ENCODE measurements at regions not wholly inside any gene's neighbourhood (a gene's known extent, or its start where the extent isn't known, plus 50 kb on each side); places are given as distances from the start of the nearest gene placed in this dataset.

DNA sequence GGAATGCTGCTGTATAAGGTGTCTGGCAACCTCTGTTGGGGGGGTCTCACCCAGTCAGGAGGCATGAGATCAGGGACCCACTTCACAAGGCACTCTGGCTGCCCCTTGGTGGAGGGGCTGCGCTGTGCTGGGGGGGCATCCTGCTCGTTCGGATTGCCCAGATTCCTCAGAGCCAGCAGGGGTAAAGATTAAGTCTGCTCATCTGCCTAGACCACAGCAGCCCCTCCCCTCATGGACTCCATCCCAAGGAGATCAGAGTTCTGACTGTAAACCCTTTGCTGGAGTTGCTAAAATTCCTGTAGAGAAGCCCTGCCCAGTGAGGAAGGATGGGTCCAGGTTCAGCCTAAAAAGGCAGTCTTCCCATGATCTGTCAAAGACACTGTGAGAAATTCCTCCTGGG is 262.0 kb upstream of the C9orf72 start:
- Histone ChIP-seq H4K20me1 (ENCODE audit: insufficient read depth) (no peaks in the 10 kb centered on the region), H3K27ac (ENCODE audit: low read depth, low read length) (no peak overlapping the region), H3K4me3 (replicated peaks in 1 of 2; ENCODE audit: low read depth in 1 of 2, low read length in 2 of 2) (no peak overlapping the region), H2AFZ (ENCODE audit: low read depth, low read length, poor library complexity, severe bottlenecking) (no peak overlapping the region), H3K36me3 (ENCODE audit: control insufficient read depth in 1 of 2, insufficient read depth in 2 of 2, low read length in 2 of 2) (no peaks in the 10 kb centered on the region), H3K9me3 (ENCODE audit: control insufficient read depth in 1 of 2, insufficient read depth in 1 of 2, low read depth in 1 of 2, low read length in 2 of 2) (peaks cover 0 to 3% of the 10 kb centered on the region in 2 experiments; a peak in 1 of 4 replicates), H3K4me2 (ENCODE audit: low read length) (no peak overlapping the region), H3K27me3 (ENCODE audit: insufficient read depth, low read length) (no peaks in the 10 kb centered on the region), H3K9me2 (ENCODE audit: insufficient read depth) (no peaks in the 10 kb centered on the region), H3K9ac (ENCODE audit: low read length) (no peak overlapping the region), H3K79me2 (ENCODE audit: insufficient read depth, low read length) (no peaks in the 10 kb centered on the region), H3K4me1 (ENCODE audit: control insufficient read depth in 1 of 2, insufficient read depth in 2 of 2, low read length in 2 of 2) (no peaks in the 10 kb centered on the region)
- RAD21 ChIA-PET (ENCODE audit: low non-redundant PET in 1 of 2, low total read pairs in 2 of 2, uncharacterized antibody in 2 of 2, unreplicated experiment in 2 of 2), result no interaction called here
- POLR2A ChIA-PET, result no interaction called here
- DNase-seq (ENCODE audit: low read depth, low spot score) (no peak), ATAC-seq (no peak)
- no peak for TF ChIP-seq CEBPB (IDR thresholded peaks at IDR 0.05; ENCODE audit: low read depth)
- TF ChIP-seq, protein P1, sequence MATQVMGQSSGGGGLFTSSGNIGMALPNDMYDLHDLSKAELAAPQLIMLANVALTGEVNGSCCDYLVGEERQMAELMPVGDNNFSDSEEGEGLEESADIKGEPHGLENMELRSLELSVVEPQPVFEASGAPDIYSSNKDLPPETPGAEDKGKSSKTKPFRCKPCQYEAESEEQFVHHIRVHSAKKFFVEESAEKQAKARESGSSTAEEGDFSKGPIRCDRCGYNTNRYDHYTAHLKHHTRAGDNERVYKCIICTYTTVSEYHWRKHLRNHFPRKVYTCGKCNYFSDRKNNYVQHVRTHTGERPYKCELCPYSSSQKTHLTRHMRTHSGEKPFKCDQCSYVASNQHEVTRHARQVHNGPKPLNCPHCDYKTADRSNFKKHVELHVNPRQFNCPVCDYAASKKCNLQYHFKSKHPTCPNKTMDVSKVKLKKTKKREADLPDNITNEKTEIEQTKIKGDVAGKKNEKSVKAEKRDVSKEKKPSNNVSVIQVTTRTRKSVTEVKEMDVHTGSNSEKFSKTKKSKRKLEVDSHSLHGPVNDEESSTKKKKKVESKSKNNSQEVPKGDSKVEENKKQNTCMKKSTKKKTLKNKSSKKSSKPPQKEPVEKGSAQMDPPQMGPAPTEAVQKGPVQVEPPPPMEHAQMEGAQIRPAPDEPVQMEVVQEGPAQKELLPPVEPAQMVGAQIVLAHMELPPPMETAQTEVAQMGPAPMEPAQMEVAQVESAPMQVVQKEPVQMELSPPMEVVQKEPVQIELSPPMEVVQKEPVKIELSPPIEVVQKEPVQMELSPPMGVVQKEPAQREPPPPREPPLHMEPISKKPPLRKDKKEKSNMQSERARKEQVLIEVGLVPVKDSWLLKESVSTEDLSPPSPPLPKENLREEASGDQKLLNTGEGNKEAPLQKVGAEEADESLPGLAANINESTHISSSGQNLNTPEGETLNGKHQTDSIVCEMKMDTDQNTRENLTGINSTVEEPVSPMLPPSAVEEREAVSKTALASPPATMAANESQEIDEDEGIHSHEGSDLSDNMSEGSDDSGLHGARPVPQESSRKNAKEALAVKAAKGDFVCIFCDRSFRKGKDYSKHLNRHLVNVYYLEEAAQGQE (IDR thresholded peaks at IDR 0.05; ENCODE audit: low read depth), result no peak
- TF ChIP-seq RAD21 (IDR thresholded peaks at IDR 0.05; ENCODE audit: low read depth), result no peak
- TF ChIP-seq ZBTB33 (IDR thresholded peaks at IDR 0.05; ENCODE audit: extremely low read depth, insufficient replicate concordance, low read length), result no peak
- no peak for TF ChIP-seq CTCF (IDR thresholded peaks at IDR 0.05 in 2 of 3, conservative IDR thresholded peaks at IDR 0.05 in 1 of 3; ENCODE audit: borderline replicate concordance in 1 of 3, insufficient read depth in 1 of 3, low read depth in 2 of 3, low read length in 2 of 3)
- TF ChIP-seq, protein P2, sequence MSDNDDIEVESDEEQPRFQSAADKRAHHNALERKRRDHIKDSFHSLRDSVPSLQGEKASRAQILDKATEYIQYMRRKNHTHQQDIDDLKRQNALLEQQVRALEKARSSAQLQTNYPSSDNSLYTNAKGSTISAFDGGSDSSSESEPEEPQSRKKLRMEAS (IDR thresholded peaks at IDR 0.05), result no peak
- TF ChIP-seq TCF7L2 (IDR thresholded peaks at IDR 0.05; ENCODE audit: borderline replicate concordance, extremely low read depth, insufficient read depth, insufficient read length), result no peak
- no peak for TF ChIP-seq ELF1 (IDR thresholded peaks at IDR 0.05; ENCODE audit: borderline replicate concordance, low read depth)
- no peak for TF ChIP-seq FOSL1 (IDR thresholded peaks at IDR 0.05; ENCODE audit: low read depth)
- no peak for TF ChIP-seq EZH2 (IDR thresholded peaks at IDR 0.05)
- TF ChIP-seq POLR2AphosphoS5 (IDR thresholded peaks at IDR 0.05; ENCODE audit: low read depth, low read length), result no peak
- TF ChIP-seq POLR2A (IDR thresholded peaks at IDR 0.05; ENCODE audit: borderline replicate concordance, extremely low read depth, insufficient read depth, insufficient read length), result no peak
- TF ChIP-seq SP1 (IDR thresholded peaks at IDR 0.05; ENCODE audit: low read depth), result no peak
- TF ChIP-seq YY1 (IDR thresholded peaks at IDR 0.05; ENCODE audit: extremely low read depth, insufficient replicate concordance, low read depth, low read length), result no peak
- CTCF ChIA-PET, result no interaction called here
- intact Hi-C loops (cut with micrococcal nuclease), result no loop called here
- BruUV-seq (replicated peaks), result no TSS peak
